CD4-positive, alpha-beta T cell treated with Interleukin-1 beta for 1 hour (primary cell): ENCODE measurements at regions not wholly inside any gene's neighbourhood (a gene's known extent, or its start where the extent isn't known, plus 50 kb on each side); places are given as distances from the start of the nearest gene placed in this dataset.

Source experiments
- DNase-seq, 2 donors: peaks; one replicate each; pipeline ENCODE4 v3.0.0-alpha.2; 2020 to 2022

- no peak for DNase-seq
Measured at GRCh38 chr14:98182393-98183055, 1089.5 kb downstream of the BCL11B start.

DNA sequence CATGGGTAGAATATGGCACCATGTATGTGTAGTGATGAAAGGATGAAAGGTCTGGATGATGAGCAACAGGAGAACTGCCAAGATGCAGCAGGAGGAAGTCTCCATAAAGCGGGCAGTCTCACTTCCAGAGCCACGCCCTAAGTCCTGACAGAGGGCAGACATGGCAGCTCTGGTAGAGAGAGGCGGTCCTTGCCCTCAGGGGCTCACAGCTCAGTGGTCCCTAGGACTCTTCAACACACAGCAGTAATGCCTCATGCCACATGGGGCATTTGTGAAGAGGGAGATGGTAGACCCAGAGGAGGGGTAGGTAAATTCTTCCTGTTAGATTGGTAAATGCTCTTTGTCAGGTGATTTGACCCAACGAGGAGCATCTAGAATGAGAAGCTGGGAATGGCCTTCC lies 1088.4 kb downstream of the BCL11B start:
- DNase-seq: no peak

DNA sequence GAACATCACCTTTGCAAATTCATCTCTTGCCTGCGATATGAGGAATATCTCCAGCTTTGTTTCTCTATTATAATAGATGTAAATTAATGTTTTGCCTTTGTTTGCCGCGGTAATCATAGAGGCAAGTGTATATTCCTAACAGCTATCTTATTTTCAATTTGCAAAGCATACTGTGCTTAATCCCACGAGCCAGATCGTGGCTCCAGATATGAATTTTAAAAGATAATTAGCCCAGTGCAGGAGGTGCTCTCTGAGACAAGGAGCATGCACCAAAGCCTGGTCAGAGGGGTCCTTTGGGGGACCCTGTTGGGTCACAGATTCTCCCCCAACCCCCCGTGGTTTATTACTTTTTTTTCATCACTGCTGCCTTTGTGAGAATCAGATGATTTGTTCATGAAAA lies 1087.5 kb downstream of the BCL11B start:
- no peak for DNase-seq

GRCh38 chr14:98185036-98185435 lies 1087.0 kb downstream of the BCL11B start:
- DNase-seq: no peak

DNA sequence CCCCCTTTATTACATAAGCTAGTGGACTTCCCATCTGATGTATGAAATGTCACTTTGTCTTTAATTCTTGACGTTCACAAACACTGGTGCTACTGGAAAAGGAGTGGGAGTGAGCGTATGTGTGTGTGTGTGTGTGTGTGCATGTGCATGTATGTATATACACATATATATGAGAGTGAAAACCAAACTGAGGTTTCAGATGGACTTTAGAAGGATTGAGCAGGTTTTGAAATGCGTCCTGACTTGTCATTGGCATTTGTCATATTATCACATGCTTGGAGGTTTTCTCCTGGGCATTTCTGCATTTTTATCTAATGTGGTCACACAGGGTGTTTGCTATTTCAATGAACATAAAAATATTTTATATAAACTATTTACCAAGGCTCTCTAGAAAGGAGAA lies 1085.9 kb downstream of the BCL11B start:
- no peak for DNase-seq

- DNase-seq: no peak
Measured at GRCh38 chr14:98187281-98187680, 1084.7 kb downstream of the BCL11B start.

- DNase-seq: peak; percentile 25 to 52
Measured at GRCh38 chr14:98189062-98189461, 1082.9 kb downstream of the BCL11B start.

DNA sequence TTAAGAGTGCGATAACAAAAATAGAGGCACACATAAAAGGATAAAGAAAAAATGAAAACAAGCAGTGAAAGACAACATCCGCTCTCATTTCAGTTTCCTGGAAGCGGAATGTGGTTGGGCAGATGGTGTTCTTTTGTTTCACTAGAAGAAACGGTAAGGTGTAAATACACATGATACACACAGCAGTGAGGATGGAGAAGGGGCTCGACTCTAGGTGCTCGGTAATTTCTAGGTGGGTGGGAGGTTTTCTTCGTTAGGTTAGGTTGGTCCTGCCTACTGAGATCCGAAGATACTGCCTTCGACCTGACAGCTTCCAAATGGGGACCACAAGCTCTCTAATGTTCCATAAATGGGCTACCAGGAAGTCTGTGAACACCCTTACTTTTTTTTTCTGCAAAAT lies 1082.5 kb downstream of the BCL11B start:
- peak; percentile 52 to 69 for DNase-seq

DNA sequence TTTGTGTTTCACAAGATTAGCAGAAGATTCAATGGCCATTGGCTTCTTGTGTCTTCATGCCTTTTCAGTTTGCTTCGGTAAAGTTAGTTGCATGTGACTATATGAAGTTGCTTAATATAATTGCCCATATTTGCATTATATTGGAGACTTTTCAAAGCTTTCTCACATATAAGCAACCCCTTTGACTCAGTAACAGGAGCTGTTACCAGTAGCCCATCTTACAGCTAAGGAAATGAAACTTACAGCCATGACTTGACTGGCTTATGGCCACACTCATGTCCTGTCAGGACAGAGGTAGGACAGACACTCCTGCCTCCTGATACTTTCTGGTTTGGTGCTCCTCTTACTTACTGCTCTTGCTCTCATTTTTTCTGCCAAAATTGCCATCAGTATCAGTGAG lies 1082.1 kb downstream of the BCL11B start:
- no peak for DNase-seq

DNA sequence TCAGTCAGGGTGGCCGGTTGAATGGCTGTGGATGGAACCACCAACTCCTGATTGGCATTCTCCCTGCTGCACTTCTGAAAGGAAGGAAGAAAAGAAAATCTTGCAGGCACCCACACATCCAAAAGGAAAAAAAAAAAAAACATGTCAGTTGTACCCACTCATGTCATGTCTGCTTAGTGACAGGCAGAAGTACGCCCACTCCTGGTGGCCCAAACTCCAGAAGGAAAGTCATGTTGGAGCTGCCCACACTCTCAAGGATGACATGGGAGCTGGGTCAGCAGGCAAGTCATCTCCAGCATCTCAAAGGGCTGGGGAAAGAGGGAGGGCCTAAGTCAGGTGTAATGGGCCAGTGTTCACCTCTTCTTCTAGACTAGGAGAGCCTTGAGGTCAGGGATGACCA lies 1079.1 kb downstream of the BCL11B start:
- DNase-seq: no peak

GRCh38 chr14:98194821-98195220 lies 1077.2 kb downstream of the BCL11B start:
- no peak for DNase-seq

DNA sequence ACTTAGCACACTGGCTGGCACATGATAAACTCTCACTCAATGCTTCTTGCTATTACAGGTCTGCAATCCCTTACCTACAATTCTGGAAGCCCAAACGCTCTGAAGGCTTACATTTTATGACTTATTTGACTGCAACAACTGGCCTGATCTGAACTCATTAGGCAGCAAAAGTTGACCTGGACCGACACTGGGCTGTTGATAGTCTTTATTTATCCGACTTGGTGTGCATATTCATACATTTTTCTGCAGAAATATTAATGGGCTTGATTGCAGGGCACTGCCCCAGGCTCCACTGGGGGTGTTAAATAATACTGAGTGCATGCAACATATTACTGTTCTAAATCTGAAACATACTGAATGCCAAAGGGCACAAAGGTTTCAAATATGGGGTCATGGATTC lies 1076.7 kb downstream of the BCL11B start:
- DNase-seq: no peak

DNA sequence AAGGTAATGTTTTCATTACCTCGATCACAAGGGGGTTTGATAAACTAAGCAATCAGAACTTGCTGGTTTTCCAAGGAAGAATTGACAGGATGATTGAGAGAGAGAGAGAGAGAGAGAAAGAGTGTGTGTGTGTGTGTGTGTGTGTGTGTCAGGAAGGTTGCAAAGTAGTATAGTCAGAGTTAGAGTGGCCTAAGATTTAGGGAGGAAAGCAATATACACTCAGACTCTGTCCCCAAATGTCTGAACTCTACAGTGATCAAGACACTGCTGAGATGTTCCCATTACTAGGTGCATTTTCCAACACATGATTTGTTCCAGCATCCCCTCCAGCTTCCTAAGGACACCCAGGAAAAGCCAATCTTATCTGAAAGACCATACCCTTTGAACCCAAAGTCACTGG lies 1074.1 kb downstream of the BCL11B start:
- no peak for DNase-seq

- DNase-seq: peak; percentile 53 to 67
Measured at GRCh38 chr14:98198385-98198784, 1073.6 kb downstream of the BCL11B start.

DNA sequence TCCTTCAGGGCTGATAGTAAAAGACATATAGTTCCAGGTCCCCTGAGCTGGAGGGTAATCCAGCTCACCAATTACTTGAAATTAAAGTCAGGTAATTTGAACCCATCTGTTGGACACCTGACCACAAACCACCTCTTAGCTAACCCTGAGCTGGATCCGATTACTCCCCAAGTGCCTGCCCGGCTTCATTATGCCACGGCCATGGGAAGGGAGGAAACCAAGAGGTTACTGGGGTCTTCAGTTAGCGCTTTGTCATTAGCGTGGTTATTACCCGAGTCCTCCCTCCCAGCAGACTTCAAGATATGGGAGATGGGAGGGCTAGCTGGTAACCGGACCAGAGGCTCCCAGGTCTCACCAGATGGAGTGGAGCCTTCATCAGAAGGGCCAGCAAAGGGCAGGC lies 1071.4 kb downstream of the BCL11B start:
- DNase-seq: no peak

DNA sequence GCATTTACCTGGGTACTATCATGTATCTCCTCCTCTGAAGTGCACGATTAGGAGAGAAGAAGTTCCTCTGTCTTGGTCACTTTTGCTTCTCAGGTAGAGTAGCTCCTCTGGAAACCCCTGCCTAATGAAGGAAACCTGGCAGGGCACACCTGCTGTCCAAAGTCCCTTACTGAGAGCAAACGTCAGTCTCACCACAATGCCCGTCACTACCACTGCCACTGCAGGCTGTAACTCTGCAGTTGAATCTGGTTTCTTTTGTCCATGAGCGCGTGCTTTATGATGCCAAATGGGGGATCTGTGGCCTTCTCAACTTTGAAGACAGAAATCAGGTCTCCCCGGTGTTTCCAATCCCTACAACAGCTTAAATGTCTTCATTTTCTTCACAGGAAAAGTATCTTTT lies 1068.6 kb downstream of the BCL11B start:
- DNase-seq: peak in 1 of 2 donors; percentile 39

DNA sequence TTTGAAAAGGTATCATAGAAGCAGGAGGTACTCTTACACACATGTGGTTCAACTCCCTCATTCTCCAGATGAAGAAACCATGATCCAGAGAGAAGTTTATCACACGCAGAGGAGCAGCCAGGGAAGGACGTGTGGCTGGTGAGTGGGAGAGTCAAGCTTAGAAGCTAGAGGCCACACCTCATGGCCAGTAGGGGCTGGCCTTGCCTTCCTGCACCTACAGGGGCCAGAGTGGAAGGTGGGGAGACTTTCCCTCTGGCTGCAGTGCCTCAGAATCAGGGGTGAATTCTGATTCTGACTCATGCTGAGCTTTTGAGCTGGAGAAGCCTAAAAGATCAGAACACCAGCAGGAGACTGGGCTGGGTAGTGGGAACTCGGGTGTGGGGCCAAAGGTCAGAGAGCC lies 1067.9 kb downstream of the BCL11B start:
- DNase-seq: no peak

- DNase-seq: no peak
Measured at GRCh38 chr14:98207415-98207814, 1064.6 kb downstream of the BCL11B start.

GRCh38 chr14:98208211-98208611 lies 1063.8 kb downstream of the BCL11B start:
- DNase-seq: no peak

DNA sequence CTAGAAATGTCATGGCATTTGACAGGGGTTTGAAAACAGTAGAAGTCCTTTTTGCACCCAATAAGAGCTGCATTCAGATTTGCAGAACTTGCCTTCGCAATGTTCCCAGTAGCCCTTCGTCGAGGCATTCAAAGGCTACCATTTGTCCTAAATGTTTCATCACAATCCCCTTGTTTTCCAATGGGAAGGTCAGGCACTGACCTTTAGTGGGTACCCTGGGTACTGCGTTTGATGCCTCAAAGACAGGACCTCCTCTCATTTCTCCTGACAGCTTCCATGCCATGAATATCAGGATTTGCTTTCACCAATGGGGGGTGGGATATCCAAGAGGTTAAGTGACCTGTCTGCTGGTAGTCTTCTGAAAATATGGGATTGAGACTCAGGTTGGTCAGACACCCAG lies 1063.1 kb downstream of the BCL11B start:
- DNase-seq: no peak

DNA sequence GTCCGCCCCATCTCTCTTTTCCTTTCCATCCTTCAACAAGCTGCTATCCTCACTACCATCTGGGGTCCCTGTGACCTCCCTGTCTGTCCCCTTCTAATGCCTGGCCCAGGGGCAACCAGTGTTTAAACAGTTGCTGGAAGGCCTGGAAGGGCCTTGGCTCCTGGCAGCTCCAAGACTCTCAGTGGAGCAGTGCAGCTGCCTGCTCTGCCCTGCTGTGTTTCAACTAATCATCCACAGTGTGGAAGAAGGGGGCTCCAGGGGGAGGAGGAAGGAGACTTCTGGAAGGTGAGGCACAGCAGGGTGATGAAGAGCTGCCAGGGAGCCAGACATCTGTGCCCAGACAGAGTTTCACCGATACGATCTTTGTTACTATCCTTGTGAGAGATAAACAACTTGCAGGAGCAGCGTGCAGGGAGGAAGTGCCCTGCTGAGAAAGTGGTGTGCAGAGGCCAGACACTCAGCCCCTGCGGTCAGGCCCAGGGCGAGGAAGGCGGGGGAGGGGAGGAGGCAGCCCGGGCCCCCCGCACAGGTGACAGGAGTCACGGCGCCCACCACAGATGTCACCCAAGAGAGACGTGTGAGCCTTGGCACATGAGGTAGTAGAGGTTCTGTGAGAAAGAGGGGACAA lies 1061.8 kb downstream of the BCL11B start:
- peak; percentile 52 to 58 for DNase-seq

GRCh38 chr14:98217530-98217929 lies 1054.5 kb downstream of the BCL11B start:
- DNase-seq: no peak

DNA sequence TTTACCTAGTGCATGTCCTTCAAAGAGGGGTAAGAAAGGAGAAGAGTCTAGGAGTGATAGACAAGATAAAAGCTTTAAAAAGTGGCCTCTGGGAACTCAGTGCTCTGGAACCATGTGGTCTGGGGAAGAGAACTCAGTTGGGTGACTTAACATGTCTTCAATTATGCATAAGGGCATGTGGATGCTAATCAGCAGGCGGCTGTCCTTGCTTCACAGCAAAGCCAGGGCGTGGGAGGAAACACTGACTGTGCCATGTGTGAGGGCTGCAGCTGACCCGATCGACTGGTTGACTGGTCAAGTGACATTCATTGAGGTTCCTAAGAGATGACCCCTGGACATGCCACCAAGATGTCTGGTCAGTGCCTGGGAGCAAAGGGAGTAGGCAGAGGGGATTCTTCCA lies 1053.8 kb downstream of the BCL11B start:
- DNase-seq: no peak

DNA sequence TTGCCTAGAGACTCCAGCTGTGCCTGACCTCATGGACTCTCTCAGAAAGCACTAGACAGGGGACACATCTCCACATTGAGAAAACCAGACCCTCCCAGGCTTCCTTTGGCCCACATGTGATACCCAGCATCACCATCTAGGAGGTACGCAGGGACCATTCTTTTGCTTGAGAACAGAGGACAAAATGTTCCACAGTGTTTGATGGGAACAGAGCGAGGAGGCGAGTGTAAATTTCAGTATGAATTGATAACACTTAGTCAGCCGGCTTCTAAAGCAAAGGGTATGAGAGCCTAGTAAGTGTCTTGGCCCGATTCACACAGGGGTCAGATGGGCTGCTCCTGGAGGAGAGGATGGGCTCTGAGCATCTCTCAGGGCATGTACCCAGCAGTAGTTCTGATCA lies 1052.4 kb downstream of the BCL11B start:
- DNase-seq: no peak

DNA sequence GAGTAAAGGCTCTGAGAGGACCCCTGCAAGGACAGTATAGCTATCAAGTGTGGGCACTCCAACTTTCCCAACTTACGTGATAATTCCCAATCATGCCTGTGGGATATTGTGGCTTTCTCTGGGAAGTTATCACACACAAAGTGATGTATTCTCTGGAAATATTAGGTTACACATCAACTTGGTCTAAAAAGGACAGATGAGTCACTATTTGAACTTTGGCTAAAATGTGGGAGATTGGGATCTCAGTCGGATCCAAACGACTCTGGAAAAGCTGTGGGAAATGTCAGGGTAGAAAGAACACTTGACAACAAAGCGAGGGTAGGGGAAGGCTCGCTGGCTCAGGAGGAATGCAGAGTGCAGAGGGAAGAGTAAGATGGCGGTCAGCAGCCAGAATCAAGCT lies 1048.9 kb downstream of the BCL11B start:
- DNase-seq: no peak
